A549 (cell line): ENCODE measurements at regions not wholly inside any gene's neighbourhood (a gene's known extent, or its start where the extent isn't known, plus 50 kb on each side); places are given as distances from the start of the nearest gene placed in this dataset.

Experiments used
- CHD4 ChIP-seq: fragments of 200-600 bp; sonication (generic); IDR thresholded peaks from 2 replicates; pipeline ENCODE4 v1.6.1; 2016; ENCODE audit warnings: antibody characterized with exemption, mild to moderate bottlenecking, borderline replicate concordance
- EHMT2 ChIP-seq: fragments of 200-600 bp; sonication (generic); IDR thresholded peaks from 2 replicates; pipeline ENCODE4 v1.6.1; 2016; ENCODE audit warnings: antibody characterized with exemption, low read depth, mild to moderate bottlenecking, moderate library complexity
- EP300 ChIP-seq, 2 experiments: fragments of >200 bp; sonication (Bioruptor Twin); formaldehyde crosslinking; IDR thresholded peaks; 2 replicates in 1 of 2; 3 replicates in 1 of 2; pipeline ENCODE4 v1.6.1; 2016 to 2017
- JUN ChIP-seq, 2 experiments: fragments of >200 bp; sonication (Bioruptor Twin); formaldehyde crosslinking; IDR thresholded peaks; 2 replicates in 1 of 2; 3 replicates in 1 of 2; pipeline ENCODE4 v1.6.1; 2016 to 2017
- MAFK ChIP-seq: fragments of 450-650 bp; IDR thresholded peaks from 2 replicates; pipeline ENCODE4 v1.6.1; 2014; ENCODE audit not compliant: partially characterized antibody
- MAZ ChIP-seq: fragments of 150-350 bp; IDR thresholded peaks from 2 replicates; pipeline ENCODE4 v1.6.1; 2014; ENCODE audit warnings: antibody characterized with exemption, low read depth, low read length, borderline replicate concordance
- MYC ChIP-seq: IDR thresholded peaks from 2 replicates; pipeline ENCODE4 v1.6.1; 2012; ENCODE audit warnings: mild to moderate bottlenecking, inconsistent platforms, low read length, improper control_type of control experiment, borderline replicate concordance
- RNF2 ChIP-seq: fragments of 200-600 bp; sonication (generic); IDR thresholded peaks from 2 replicates; pipeline ENCODE4 v1.6.1; 2016; ENCODE audit warnings: low read depth, mild to moderate bottlenecking, antibody characterized with exemption, moderate library complexity, borderline replicate concordance
- ZNF302 ChIP-seq: fragments of 250-450 bp; sonication (Bioruptor Pico); IDR thresholded peaks from 2 replicates; pipeline ENCODE4 v1.9.0; 2021; ENCODE audit warnings: inconsistent platforms, mild to moderate bottlenecking, moderate library complexity
- ZSCAN20 ChIP-seq: fragments of 250-450 bp; sonication (Bioruptor Pico); IDR thresholded peaks from 2 replicates; pipeline ENCODE4 v1.8.0; 2022; ENCODE audit warnings: mild to moderate bottlenecking, moderate library complexity
- TF ChIP-seq, protein P1 (sequence below): fragments of 150-350 bp; IDR thresholded peaks from 2 replicates; pipeline ENCODE4 v1.6.1; 2014; ENCODE audit warnings: low read depth, mild to moderate bottlenecking, low read length
- TF ChIP-seq, protein P2 (sequence below): fragments of >200 bp; sonication (Bioruptor Twin); formaldehyde crosslinking; IDR thresholded peaks from 3 replicates; pipeline ENCODE4 v1.5.1; 2016
- TF ChIP-seq, protein P3 (sequence below): fragments of 250-450 bp; sonication (Bioruptor Pico); IDR thresholded peaks from 2 replicates; pipeline ENCODE4 v1.5.0; 2020; ENCODE audit warnings: low read depth, mild to moderate bottlenecking, moderate library complexity

DNA sequence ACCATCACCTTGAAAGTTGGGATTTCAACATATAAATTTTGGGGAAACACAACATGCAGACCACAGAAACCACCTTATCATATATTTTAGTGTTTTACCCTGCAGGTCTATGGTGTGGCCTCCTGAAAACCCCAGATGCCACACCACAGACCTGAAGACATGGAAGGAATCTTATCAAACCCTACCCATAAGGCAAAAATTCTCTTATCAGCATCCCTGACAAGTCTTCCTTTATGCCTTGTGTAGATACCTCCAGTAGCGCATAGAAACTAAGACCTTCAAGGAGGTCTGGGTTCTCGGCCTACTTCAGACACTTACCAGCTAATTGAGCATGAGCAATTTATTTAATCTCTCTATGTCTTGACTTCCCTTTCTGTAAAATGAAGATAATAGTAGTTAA is 59.1 kb upstream of the SLC14A2 start:
- TF ChIP-seq, protein P1, sequence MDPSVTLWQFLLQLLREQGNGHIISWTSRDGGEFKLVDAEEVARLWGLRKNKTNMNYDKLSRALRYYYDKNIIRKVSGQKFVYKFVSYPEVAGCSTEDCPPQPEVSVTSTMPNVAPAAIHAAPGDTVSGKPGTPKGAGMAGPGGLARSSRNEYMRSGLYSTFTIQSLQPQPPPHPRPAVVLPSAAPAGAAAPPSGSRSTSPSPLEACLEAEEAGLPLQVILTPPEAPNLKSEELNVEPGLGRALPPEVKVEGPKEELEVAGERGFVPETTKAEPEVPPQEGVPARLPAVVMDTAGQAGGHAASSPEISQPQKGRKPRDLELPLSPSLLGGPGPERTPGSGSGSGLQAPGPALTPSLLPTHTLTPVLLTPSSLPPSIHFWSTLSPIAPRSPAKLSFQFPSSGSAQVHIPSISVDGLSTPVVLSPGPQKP = no peak
- TF ChIP-seq, protein P2, sequence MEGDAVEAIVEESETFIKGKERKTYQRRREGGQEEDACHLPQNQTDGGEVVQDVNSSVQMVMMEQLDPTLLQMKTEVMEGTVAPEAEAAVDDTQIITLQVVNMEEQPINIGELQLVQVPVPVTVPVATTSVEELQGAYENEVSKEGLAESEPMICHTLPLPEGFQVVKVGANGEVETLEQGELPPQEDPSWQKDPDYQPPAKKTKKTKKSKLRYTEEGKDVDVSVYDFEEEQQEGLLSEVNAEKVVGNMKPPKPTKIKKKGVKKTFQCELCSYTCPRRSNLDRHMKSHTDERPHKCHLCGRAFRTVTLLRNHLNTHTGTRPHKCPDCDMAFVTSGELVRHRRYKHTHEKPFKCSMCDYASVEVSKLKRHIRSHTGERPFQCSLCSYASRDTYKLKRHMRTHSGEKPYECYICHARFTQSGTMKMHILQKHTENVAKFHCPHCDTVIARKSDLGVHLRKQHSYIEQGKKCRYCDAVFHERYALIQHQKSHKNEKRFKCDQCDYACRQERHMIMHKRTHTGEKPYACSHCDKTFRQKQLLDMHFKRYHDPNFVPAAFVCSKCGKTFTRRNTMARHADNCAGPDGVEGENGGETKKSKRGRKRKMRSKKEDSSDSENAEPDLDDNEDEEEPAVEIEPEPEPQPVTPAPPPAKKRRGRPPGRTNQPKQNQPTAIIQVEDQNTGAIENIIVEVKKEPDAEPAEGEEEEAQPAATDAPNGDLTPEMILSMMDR = no peak
- TF ChIP-seq MYC (no peak), JUN (IDR thresholded peaks at IDR 0.05) (no peak), ZNF302 (no peak), MAZ (no peak), MAFK (no peak), EP300 (IDR thresholded peaks at IDR 0.05) (no peak), CHD4 (no peak), ZSCAN20 (no peak), EHMT2 (no peak), RNF2 (no peak)
- TF ChIP-seq, protein P3, sequence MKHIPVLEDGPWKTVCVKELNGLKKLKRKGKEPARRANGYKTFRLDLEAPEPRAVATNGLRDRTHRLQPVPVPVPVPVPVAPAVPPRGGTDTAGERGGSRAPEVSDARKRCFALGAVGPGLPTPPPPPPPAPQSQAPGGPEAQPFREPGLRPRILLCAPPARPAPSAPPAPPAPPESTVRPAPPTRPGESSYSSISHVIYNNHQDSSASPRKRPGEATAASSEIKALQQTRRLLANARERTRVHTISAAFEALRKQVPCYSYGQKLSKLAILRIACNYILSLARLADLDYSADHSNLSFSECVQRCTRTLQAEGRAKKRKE (CRISPR knock-in tag) = no peak
